Activated CD8-positive, alpha-beta T cell treated with anti-CD3 and anti-CD28 coated beads for 36 hours (primary cell): ENCODE measurements at regions not wholly inside any gene's neighbourhood (a gene's known extent, or its start where the extent isn't known, plus 50 kb on each side); places are given as distances from the start of the nearest gene placed in this dataset.

Experiments used
- ATAC-seq: fragments of 200-7000 bp; cut with Tn5 transposase; one replicate; pipeline ENCODE4 v1.10.0; 2021; ENCODE audit warnings: mild to moderate bottlenecking, moderate library complexity
- CTCF ChIA-PET: fragments of 350-600 bp; sonication (Branson Sonifier 250); formaldehyde crosslinking; loops from one replicate; lab custom pipeline; 2021; ENCODE audit warnings: antibody characterized with exemption; lab: Charles Lee
- POLR2A ChIA-PET: fragments of 350-600 bp; sonication (Branson Sonifier 250); formaldehyde crosslinking; loops from one replicate; lab custom pipeline; 2021; ENCODE audit warnings: antibody characterized with exemption; lab: Charles Lee
- DNase-seq: peaks from one replicate; pipeline ENCODE4 v3.0.0-alpha.2; 2020
- H3K27ac Mint-ChIP-seq: one replicate; pipeline ENCODE4 v1.8.0; 2021; ENCODE audit warnings: mild to moderate bottlenecking, mixed read lengths
- H3K27me3 Mint-ChIP-seq: one replicate; pipeline ENCODE4 v1.8.0; 2021; ENCODE audit warnings: mixed read lengths
- H3K36me3 Mint-ChIP-seq: one replicate; pipeline ENCODE4 v1.8.0; 2021; ENCODE audit warnings: low read depth, mixed read lengths
- H3K4me1 Mint-ChIP-seq: one replicate; pipeline ENCODE4 v1.8.0; 2021; ENCODE audit warnings: low read depth, mixed read lengths
- H3K4me3 Mint-ChIP-seq: one replicate; pipeline ENCODE4 v1.8.0; 2021; ENCODE audit warnings: mild to moderate bottlenecking, moderate library complexity, mixed read lengths
- H3K9me3 Mint-ChIP-seq: one replicate; pipeline ENCODE4 v1.8.0; 2021; ENCODE audit warnings: mixed read lengths
- intact Hi-C: fragments of 100-400 bp; cut with micrococcal nuclease; formaldehyde crosslinking; loops from one replicate; pipeline ENCODE4 v1.10.0; 2022
- TF ChIP-seq, protein P1 (sequence below): fragments of 200-600 bp; IDR thresholded peaks from one replicate; pipeline ENCODE4 v1.8.0; 2022; ENCODE audit warnings: antibody characterized with exemption, mild to moderate bottlenecking

DNA sequence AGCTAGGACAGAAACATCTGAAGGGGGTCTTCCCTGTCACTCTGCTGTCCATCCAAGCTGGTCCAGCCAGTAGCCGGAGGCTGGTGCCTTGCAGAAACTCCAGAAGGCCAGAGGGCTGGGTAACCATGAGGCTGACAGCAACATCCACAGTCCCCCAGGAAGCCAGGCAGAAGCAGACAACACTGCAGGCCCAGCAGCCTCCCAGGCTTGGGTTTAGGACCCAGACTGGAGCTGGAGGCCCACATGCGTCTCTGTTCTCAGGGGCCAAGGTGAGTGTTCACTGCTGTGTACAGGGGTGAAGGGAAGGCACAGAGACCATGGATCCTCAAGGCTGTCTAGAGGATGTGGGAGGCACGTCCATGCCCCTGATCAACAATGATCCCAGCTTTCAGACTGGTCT is 136.4 kb upstream of the PRMT8 start:
- H3K36me3 Mint-ChIP-seq = no peaks in the 10 kb centered on the region
- no peak for ATAC-seq
- intact Hi-C loops = no loop called here
- H3K4me3 Mint-ChIP-seq = no peak overlapping the region
- H3K9me3 Mint-ChIP-seq = no peaks in the 10 kb centered on the region
- no peak overlapping the region for H3K27ac Mint-ChIP-seq
- TF ChIP-seq, protein P1, sequence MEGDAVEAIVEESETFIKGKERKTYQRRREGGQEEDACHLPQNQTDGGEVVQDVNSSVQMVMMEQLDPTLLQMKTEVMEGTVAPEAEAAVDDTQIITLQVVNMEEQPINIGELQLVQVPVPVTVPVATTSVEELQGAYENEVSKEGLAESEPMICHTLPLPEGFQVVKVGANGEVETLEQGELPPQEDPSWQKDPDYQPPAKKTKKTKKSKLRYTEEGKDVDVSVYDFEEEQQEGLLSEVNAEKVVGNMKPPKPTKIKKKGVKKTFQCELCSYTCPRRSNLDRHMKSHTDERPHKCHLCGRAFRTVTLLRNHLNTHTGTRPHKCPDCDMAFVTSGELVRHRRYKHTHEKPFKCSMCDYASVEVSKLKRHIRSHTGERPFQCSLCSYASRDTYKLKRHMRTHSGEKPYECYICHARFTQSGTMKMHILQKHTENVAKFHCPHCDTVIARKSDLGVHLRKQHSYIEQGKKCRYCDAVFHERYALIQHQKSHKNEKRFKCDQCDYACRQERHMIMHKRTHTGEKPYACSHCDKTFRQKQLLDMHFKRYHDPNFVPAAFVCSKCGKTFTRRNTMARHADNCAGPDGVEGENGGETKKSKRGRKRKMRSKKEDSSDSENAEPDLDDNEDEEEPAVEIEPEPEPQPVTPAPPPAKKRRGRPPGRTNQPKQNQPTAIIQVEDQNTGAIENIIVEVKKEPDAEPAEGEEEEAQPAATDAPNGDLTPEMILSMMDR = no peak
- no peaks in the 10 kb centered on the region for H3K27me3 Mint-ChIP-seq
- POLR2A ChIA-PET = no interaction called here
- no peaks in the 10 kb centered on the region for H3K4me1 Mint-ChIP-seq
- DNase-seq = no peak
- CTCF ChIA-PET = interaction anchor here (1.5 kb wide), 1 partner anchor 55 kb away, joined by 3 read pairs; no protein-coding TSS in a partner anchor

DNA sequence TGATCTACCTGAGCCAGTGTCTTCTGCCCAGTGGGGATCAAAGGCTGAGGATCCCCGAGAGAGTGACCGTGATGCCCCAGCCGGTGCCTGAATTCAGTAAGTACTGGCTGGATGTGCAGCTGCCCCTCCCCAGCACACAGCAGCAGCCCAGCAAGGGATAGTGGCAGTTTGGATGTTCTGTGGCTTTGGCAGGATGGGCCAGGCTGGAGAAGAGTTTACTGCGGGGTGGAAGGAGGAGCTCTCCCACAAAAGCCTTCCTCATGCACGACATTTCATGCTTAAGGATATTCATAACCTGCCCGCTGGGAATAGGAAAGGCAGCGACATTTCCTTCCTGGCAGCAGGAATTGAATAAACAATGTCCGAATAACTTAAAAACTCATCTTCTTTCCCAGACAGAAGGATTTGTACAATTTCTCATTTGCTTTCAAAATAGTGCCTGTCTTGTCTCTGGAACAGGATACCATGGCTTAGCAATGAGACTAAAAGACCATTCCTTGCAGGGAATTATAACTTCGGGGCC is 135.6 kb upstream of the PRMT8 start:
- POLR2A ChIA-PET = no interaction called here
- Mint-ChIP-seq H3K36me3 (no peaks in the 10 kb centered on the region), H3K27ac (no peak overlapping the region), H3K4me1 (no peaks in the 10 kb centered on the region), H3K4me3 (no peak overlapping the region), H3K9me3 (no peaks in the 10 kb centered on the region), H3K27me3 (no peaks in the 10 kb centered on the region)
- DNase-seq (no peak), ATAC-seq (no peak)
- intact Hi-C loops = no loop called here
- CTCF ChIA-PET = interaction anchor here (1.5 kb wide), 1 partner anchor 55 kb away, joined by 3 read pairs; no protein-coding TSS in a partner anchor
- TF ChIP-seq, protein P1 = no peak

DNA sequence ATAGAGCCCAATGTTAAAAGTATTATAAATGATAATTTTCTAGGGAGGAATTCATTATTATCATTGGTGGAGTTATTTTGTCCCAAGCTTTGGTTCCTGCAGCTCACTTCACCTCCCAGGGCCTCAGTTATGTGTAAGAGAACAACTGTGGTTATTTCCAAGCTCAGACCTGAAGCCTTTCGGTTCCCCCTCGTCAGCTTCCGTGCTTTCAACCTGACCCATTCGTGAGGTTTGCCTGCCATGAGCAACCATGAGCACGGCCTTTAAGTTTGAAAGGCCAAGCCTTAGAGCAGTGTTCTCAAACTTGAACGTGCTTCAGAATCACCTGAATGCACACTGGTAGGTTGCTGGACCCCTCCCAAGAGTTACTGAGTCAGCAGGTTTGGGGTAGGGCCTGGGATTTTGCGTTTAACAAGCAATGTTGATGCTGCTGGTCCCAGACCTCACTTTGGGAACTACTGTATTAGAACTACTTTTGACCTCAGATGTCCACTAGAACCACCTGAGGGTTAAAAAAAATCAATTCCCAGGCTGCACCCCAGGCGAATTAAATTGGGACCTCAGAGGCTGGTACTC is 133.0 kb upstream of the PRMT8 start:
- Mint-ChIP-seq H3K36me3 (no peaks in the 10 kb centered on the region), H3K4me1 (no peaks in the 10 kb centered on the region), H3K4me3 (no peak overlapping the region), H3K9me3 (no peaks in the 10 kb centered on the region), H3K27me3 (no peaks in the 10 kb centered on the region), H3K27ac (no peak overlapping the region)
- CTCF ChIA-PET = no interaction called here
- intact Hi-C loops = no loop called here
- TF ChIP-seq, protein P1 = no peak
- POLR2A ChIA-PET = no interaction called here
- ATAC-seq (no peak), DNase-seq (no peak)

DNA sequence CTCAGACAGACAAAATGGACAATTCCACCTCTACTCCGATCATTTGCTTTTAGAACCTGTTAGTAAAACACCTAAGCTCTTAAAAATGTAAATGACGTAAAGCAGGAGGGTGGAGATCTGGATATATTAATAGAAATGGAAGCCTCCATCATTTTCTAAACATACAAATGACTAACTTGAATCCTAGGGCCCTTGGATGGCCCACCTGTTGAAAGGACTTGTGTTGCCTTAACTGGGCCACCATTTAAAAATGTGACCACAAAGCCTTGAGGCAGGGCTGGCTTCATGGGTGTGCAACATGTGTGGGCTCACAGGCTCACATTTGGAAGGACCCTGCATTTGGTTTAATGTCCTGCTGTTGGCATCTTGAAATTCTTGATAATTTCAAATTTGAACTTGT is 131.5 kb upstream of the PRMT8 start:
- peaks cover 8% of the 10 kb centered on the region for H3K27me3 Mint-ChIP-seq
- ChIA-PET CTCF (no interaction called here), POLR2A (no interaction called here)
- ATAC-seq = no peak
- no peak for DNase-seq
- H3K36me3 Mint-ChIP-seq = no peaks in the 10 kb centered on the region
- no peak overlapping the region for H3K4me3 Mint-ChIP-seq
- TF ChIP-seq, protein P1 = no peak
- no peak overlapping the region for H3K27ac Mint-ChIP-seq
- no peaks in the 10 kb centered on the region for H3K9me3 Mint-ChIP-seq
- intact Hi-C loops = no loop called here
- H3K4me1 Mint-ChIP-seq = no peaks in the 10 kb centered on the region

DNA sequence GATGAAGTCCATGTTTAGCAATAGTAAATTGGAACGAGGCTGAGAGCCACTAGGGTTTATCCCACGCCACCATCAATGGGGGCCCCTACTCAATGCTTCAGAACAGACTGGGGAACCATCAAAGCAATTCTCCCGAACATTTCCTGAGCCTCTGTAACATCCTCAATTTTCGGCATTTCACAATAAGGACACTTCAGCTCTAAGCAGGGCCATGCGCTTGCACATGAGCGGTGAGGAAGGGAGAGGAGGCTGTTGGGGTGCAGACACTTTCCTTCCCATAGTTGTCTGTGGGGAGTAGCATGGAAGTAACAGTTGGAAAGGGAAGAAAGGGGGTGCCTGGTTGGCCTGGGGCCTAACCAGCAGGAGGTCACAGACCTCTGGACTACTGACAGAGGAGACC is 129.9 kb upstream of the PRMT8 start:
- no peak for DNase-seq
- ChIA-PET CTCF (no interaction called here), POLR2A (no interaction called here)
- Mint-ChIP-seq H3K27ac (no peak overlapping the region), H3K27me3 (peaks cover 19% of the 10 kb centered on the region), H3K36me3 (no peaks in the 10 kb centered on the region), H3K4me1 (no peaks in the 10 kb centered on the region), H3K4me3 (no peak overlapping the region), H3K9me3 (no peaks in the 10 kb centered on the region)
- intact Hi-C loops = no loop called here
- ATAC-seq = no peak
- TF ChIP-seq, protein P1 = no peak
